ENCODE measurements at regions not wholly inside any gene's neighbourhood (a gene's known extent, or its start where the extent isn't known, plus 50 kb on each side); places are given as distances from the start of the nearest gene placed in this dataset.

DNA sequence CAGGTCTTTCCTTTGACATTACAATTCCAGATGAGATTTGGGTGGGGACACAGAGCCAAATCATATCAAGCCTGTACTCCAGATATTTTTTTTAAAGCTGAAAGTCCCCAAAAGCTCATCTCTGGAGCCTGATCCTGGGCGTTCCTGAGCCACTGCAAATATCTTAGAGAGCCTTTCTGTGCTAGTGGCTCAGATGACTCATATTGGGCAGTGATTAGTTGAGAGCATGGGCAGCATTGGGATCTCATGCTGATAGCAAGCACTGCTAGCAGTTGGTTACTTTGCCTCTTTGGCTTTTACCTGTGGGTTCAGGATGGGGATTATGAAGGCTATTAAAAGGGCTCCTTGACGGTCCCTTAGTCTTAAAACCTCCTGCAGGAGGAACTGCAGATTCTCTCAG lies 51.4 kb upstream of the SCRG1 start (continued):
- TF ChIP-seq, protein P1, sequence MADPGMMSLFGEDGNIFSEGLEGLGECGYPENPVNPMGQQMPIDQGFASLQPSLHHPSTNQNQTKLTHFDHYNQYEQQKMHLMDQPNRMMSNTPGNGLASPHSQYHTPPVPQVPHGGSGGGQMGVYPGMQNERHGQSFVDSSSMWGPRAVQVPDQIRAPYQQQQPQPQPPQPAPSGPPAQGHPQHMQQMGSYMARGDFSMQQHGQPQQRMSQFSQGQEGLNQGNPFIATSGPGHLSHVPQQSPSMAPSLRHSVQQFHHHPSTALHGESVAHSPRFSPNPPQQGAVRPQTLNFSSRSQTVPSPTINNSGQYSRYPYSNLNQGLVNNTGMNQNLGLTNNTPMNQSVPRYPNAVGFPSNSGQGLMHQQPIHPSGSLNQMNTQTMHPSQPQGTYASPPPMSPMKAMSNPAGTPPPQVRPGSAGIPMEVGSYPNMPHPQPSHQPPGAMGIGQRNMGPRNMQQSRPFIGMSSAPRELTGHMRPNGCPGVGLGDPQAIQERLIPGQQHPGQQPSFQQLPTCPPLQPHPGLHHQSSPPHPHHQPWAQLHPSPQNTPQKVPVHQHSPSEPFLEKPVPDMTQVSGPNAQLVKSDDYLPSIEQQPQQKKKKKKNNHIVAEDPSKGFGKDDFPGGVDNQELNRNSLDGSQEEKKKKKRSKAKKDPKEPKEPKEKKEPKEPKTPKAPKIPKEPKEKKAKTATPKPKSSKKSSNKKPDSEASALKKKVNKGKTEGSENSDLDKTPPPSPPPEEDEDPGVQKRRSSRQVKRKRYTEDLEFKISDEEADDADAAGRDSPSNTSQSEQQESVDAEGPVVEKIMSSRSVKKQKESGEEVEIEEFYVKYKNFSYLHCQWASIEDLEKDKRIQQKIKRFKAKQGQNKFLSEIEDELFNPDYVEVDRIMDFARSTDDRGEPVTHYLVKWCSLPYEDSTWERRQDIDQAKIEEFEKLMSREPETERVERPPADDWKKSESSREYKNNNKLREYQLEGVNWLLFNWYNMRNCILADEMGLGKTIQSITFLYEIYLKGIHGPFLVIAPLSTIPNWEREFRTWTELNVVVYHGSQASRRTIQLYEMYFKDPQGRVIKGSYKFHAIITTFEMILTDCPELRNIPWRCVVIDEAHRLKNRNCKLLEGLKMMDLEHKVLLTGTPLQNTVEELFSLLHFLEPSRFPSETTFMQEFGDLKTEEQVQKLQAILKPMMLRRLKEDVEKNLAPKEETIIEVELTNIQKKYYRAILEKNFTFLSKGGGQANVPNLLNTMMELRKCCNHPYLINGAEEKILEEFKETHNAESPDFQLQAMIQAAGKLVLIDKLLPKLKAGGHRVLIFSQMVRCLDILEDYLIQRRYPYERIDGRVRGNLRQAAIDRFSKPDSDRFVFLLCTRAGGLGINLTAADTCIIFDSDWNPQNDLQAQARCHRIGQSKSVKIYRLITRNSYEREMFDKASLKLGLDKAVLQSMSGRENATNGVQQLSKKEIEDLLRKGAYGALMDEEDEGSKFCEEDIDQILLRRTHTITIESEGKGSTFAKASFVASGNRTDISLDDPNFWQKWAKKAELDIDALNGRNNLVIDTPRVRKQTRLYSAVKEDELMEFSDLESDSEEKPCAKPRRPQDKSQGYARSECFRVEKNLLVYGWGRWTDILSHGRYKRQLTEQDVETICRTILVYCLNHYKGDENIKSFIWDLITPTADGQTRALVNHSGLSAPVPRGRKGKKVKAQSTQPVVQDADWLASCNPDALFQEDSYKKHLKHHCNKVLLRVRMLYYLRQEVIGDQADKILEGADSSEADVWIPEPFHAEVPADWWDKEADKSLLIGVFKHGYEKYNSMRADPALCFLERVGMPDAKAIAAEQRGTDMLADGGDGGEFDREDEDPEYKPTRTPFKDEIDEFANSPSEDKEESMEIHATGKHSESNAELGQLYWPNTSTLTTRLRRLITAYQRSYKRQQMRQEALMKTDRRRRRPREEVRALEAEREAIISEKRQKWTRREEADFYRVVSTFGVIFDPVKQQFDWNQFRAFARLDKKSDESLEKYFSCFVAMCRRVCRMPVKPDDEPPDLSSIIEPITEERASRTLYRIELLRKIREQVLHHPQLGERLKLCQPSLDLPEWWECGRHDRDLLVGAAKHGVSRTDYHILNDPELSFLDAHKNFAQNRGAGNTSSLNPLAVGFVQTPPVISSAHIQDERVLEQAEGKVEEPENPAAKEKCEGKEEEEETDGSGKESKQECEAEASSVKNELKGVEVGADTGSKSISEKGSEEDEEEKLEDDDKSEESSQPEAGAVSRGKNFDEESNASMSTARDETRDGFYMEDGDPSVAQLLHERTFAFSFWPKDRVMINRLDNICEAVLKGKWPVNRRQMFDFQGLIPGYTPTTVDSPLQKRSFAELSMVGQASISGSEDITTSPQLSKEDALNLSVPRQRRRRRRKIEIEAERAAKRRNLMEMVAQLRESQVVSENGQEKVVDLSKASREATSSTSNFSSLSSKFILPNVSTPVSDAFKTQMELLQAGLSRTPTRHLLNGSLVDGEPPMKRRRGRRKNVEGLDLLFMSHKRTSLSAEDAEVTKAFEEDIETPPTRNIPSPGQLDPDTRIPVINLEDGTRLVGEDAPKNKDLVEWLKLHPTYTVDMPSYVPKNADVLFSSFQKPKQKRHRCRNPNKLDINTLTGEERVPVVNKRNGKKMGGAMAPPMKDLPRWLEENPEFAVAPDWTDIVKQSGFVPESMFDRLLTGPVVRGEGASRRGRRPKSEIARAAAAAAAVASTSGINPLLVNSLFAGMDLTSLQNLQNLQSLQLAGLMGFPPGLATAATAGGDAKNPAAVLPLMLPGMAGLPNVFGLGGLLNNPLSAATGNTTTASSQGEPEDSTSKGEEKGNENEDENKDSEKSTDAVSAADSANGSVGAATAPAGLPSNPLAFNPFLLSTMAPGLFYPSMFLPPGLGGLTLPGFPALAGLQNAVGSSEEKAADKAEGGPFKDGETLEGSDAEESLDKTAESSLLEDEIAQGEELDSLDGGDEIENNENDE (IDR thresholded peaks at IDR 0.05; ENCODE audit: insufficient replicate concordance, low read length), result no peak
- no peak for TF ChIP-seq CHD1 (IDR thresholded peaks at IDR 0.05; ENCODE audit: low read depth, low read length)
- no peak for TF ChIP-seq BACH1 (IDR thresholded peaks at IDR 0.05; ENCODE audit: low read length)
- TF ChIP-seq EGR1 (IDR thresholded peaks at IDR 0.05; ENCODE audit: borderline replicate concordance, low read depth, low read length), result no peak

All from H1 (cell line).